Erythroblast (primary cell): ENCODE measurements at regions not wholly inside any gene's neighbourhood (a gene's known extent, or its start where the extent isn't known, plus 50 kb on each side); places are given as distances from the start of the nearest gene placed in this dataset.

Source experiments
- GATA1 ChIP-seq: IDR thresholded peaks from 2 replicates; pipeline ENCODE4 v1.6.1; 2011; ENCODE audit warnings: low read depth, mild to moderate bottlenecking, control low read depth, low read length, moderate library complexity
- POLR2A ChIP-seq: IDR thresholded peaks from 2 replicates; pipeline ENCODE4 v1.6.1; 2011; ENCODE audit warnings: mild to moderate bottlenecking, low read length

GRCh38 chr2:157971702-157972101 lies 95.6 kb upstream of the ACVR1 start:
- TF ChIP-seq POLR2A = no peak
- TF ChIP-seq GATA1 = no peak
